ENCODE measurements at regions not wholly inside any gene's neighbourhood (a gene's known extent, or its start where the extent isn't known, plus 50 kb on each side); places are given as distances from the start of the nearest gene placed in this dataset.

DNA sequence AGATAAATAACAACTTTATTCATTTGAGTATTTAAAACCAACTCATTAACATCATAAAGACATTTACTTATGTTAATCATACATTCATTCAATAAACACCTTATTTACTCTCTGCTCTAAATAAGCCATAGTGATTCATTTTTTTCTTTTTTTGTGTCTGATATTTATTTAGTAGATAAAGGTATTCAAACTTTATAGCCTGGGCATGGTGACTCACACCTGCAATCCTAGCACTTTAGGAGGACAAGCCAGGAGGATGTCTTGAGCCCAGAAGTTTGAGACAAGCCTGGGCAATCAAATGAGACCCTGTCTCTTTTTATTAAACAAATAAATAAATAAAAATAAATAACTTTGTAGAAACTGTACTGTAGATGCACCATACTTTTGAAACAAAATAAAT lies 771.3 kb upstream of the PCDH7 start:
- Histone ChIP-seq H3K27me3 (ENCODE audit: control insufficient read depth in 1 of 2, insufficient read depth in 2 of 2, low read length in 2 of 2) (no peaks in the 10 kb centered on the region), H3K36me3 (replicated peaks in 1 of 2; ENCODE audit: control insufficient read depth in 1 of 2, insufficient read depth in 2 of 2, low read length in 2 of 2) (no peaks in the 10 kb centered on the region), H2AFZ (ENCODE audit: low read length) (no peak overlapping the region), H3K4me1 (ENCODE audit: insufficient read depth, low read length) (no peaks in the 10 kb centered on the region), H3K27ac (ENCODE audit: extremely low read length, insufficient read depth, low read length) (no peak overlapping the region), H4K20me1 (ENCODE audit: insufficient read depth, low read length) (no peaks in the 10 kb centered on the region), H3K4me3 (replicated peaks in 1 of 3; ENCODE audit: insufficient read depth in 1 of 3, low read depth in 2 of 3, low read length in 3 of 3) (no peak overlapping the region), H3K9me3 (ENCODE audit: low read length) (peaks cover 51% of the 10 kb centered on the region), H3K79me2 (ENCODE audit: insufficient read depth, low read length) (no peaks in the 10 kb centered on the region), H3K4me2 (ENCODE audit: low read depth, low read length) (no peak overlapping the region), H3K9ac (ENCODE audit: insufficient read depth, low read depth, low read length) (no peak overlapping the region)
- intact Hi-C loops (cut with micrococcal nuclease; ENCODE audit: unreplicated experiment): no loop called here
- CTCF ChIA-PET (ENCODE audit: low intra/inter-chr PET ratio, low total read pairs): no interaction called here
- POLR2A ChIA-PET: no interaction called here
- TF ChIP-seq ZNF766 (CRISPR knock-in tag; IDR thresholded peaks at IDR 0.05; ENCODE audit: borderline replicate concordance) (no peak), DPF2 (CRISPR knock-in tag; IDR thresholded peaks at IDR 0.05; ENCODE audit: borderline replicate concordance, low read depth) (no peak), TBP (CRISPR knock-in tag; IDR thresholded peaks at IDR 0.05) (no peak)
- in situ Hi-C loops (cut with HindIII; ENCODE audit: extremely low pct_ligation_motif_present, low pct_unique_long_range_greater_than_20kb): no loop called here
- DNase-seq (ENCODE audit: low spot score): no peak
- no peak for FAIRE-seq
- no peak for ATAC-seq
- no TSS peak for BruUV-seq (replicated peaks)

DNA sequence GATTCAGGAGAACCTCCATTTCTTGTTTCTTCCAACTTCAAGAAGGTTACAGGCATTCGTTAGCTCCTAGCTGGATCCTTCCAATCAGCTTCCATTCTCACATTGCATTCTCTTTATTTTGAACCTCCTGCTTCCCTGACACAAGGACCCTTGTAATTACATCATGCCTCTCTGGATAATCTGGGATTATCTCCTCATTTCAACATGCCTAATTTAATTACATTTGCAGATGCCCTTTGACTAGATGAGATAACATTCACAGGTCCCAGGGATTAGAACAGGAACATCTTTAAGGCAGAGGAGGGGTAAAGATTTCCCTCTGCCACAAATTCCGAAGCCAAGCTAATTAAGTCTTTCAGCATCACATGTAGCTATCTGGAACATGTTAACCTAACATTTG lies 753.8 kb upstream of the PCDH7 start:
- no peaks in the 10 kb centered on the region for H3K79me2 ChIP-seq (ENCODE audit: insufficient read depth, low read length)
- H4K20me1 ChIP-seq (ENCODE audit: insufficient read depth, low read length): no peaks in the 10 kb centered on the region
- no peak for ATAC-seq
- H3K4me3 ChIP-seq (replicated peaks in 1 of 3; ENCODE audit: insufficient read depth in 1 of 3, low read depth in 2 of 3, low read length in 3 of 3): no peak overlapping the region
- intact Hi-C loops (cut with micrococcal nuclease; ENCODE audit: unreplicated experiment): no loop called here
- peaks cover 66% of the 10 kb centered on the region for H3K9me3 ChIP-seq (ENCODE audit: low read length)
- H3K4me2 ChIP-seq (ENCODE audit: low read depth, low read length): no peak overlapping the region
- FAIRE-seq: no peak
- in situ Hi-C loops (cut with HindIII; ENCODE audit: extremely low pct_ligation_motif_present, low pct_unique_long_range_greater_than_20kb): no loop called here
- no peak overlapping the region for H2AFZ ChIP-seq (ENCODE audit: low read length)
- ChIA-PET CTCF (ENCODE audit: low intra/inter-chr PET ratio, low total read pairs) (no interaction called here), POLR2A (no interaction called here)
- no peak overlapping the region for H3K9ac ChIP-seq (ENCODE audit: insufficient read depth, low read depth, low read length)
- H3K27me3 ChIP-seq (ENCODE audit: control insufficient read depth in 1 of 2, insufficient read depth in 2 of 2, low read length in 2 of 2): no peaks in the 10 kb centered on the region; a peak in 1 of 5 replicates
- no peak for DNase-seq (ENCODE audit: low spot score)
- no peaks in the 10 kb centered on the region for H3K36me3 ChIP-seq (replicated peaks in 1 of 2; ENCODE audit: control insufficient read depth in 1 of 2, insufficient read depth in 2 of 2, low read length in 2 of 2)
- BruUV-seq (replicated peaks): no TSS peak
- 3% methylated on average over 2 of the region's 2 CpGs for WGBS (ENCODE audit: low lambda C conversion rate)
- H3K27ac ChIP-seq (ENCODE audit: extremely low read length, insufficient read depth, low read length): no peak overlapping the region
- H3K4me1 ChIP-seq (ENCODE audit: insufficient read depth, low read length): no peaks in the 10 kb centered on the region
- TF ChIP-seq, protein P1, sequence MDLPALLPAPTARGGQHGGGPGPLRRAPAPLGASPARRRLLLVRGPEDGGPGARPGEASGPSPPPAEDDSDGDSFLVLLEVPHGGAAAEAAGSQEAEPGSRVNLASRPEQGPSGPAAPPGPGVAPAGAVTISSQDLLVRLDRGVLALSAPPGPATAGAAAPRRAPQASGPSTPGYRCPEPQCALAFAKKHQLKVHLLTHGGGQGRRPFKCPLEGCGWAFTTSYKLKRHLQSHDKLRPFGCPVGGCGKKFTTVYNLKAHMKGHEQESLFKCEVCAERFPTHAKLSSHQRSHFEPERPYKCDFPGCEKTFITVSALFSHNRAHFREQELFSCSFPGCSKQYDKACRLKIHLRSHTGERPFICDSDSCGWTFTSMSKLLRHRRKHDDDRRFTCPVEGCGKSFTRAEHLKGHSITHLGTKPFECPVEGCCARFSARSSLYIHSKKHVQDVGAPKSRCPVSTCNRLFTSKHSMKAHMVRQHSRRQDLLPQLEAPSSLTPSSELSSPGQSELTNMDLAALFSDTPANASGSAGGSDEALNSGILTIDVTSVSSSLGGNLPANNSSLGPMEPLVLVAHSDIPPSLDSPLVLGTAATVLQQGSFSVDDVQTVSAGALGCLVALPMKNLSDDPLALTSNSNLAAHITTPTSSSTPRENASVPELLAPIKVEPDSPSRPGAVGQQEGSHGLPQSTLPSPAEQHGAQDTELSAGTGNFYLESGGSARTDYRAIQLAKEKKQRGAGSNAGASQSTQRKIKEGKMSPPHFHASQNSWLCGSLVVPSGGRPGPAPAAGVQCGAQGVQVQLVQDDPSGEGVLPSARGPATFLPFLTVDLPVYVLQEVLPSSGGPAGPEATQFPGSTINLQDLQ (CRISPR knock-in tag; IDR thresholded peaks at IDR 0.05): no peak
- TF ChIP-seq RBFOX2 (IDR thresholded peaks at IDR 0.05; ENCODE audit: low read depth, low read length) (no peak), RAD51 (IDR thresholded peaks at IDR 0.05; ENCODE audit: borderline replicate concordance) (no peak), IKZF4 (CRISPR knock-in tag; IDR thresholded peaks at IDR 0.05; ENCODE audit: borderline replicate concordance, low read depth, not compliant biosample characterization) (no peak), RXRB (CRISPR knock-in tag; IDR thresholded peaks at IDR 0.05; ENCODE audit: borderline replicate concordance) (no peak), ZNF180 (CRISPR knock-in tag; IDR thresholded peaks at IDR 0.05; ENCODE audit: borderline replicate concordance, low read depth) (no peak)
- TF ChIP-seq, protein P2, sequence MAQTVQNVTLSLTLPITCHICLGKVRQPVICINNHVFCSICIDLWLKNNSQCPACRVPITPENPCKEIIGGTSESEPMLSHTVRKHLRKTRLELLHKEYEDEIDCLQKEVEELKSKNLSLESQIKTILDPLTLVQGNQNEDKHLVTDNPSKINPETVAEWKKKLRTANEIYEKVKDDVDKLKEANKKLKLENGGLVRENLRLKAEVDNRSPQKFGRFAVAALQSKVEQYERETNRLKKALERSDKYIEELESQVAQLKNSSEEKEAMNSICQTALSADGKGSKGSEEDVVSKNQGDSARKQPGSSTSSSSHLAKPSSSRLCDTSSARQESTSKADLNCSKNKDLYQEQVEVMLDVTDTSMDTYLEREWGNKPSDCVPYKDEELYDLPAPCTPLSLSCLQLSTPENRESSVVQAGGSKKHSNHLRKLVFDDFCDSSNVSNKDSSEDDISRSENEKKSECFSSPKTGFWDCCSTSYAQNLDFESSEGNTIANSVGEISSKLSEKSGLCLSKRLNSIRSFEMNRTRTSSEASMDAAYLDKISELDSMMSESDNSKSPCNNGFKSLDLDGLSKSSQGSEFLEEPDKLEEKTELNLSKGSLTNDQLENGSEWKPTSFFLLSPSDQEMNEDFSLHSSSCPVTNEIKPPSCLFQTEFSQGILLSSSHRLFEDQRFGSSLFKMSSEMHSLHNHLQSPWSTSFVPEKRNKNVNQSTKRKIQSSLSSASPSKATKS (CRISPR knock-in tag; IDR thresholded peaks at IDR 0.05): no peak
